ENCODE measurements at regions not wholly inside any gene's neighbourhood (a gene's known extent, or its start where the extent isn't known, plus 50 kb on each side); places are given as distances from the start of the nearest gene placed in this dataset.

DNA sequence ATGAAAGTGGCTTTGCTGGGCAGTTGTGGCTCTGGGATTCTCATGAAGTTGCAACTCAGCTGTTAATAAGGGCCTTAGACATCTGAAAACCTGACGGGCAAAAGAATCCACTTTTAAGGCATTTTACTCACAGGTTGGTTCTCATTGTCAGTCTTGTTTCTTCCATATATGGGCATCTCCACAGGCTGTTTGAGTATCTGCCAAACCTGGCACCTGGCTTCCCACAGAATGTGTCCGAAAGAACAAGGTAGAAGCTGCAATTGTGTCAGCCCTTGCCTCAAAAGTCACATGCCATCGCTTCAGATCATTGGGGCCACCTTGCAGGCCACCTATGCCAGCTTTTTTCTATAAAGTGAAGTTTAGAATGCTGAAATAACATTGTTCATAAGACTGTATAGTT, 102.4 kb downstream of the KCTD12 start:
- TF ChIP-seq, protein P1, sequence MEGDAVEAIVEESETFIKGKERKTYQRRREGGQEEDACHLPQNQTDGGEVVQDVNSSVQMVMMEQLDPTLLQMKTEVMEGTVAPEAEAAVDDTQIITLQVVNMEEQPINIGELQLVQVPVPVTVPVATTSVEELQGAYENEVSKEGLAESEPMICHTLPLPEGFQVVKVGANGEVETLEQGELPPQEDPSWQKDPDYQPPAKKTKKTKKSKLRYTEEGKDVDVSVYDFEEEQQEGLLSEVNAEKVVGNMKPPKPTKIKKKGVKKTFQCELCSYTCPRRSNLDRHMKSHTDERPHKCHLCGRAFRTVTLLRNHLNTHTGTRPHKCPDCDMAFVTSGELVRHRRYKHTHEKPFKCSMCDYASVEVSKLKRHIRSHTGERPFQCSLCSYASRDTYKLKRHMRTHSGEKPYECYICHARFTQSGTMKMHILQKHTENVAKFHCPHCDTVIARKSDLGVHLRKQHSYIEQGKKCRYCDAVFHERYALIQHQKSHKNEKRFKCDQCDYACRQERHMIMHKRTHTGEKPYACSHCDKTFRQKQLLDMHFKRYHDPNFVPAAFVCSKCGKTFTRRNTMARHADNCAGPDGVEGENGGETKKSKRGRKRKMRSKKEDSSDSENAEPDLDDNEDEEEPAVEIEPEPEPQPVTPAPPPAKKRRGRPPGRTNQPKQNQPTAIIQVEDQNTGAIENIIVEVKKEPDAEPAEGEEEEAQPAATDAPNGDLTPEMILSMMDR (IDR thresholded peaks at IDR 0.05; ENCODE audit: low read length): no peak
- TF ChIP-seq EZH2 (optimal IDR thresholded peaks at IDR 0.05; ENCODE audit: low read depth, low read length): no peak

Measured in MM.1S (cell line).